Gastroesophageal sphincter (tissue), 2 donors: ENCODE measurements at regions not wholly inside any gene's neighbourhood (a gene's known extent, or its start where the extent isn't known, plus 50 kb on each side); places are given as distances from the start of the nearest gene placed in this dataset.

ENCODE experiments used
- EP300 ChIP-seq: sonication (generic); formaldehyde crosslinking; IDR thresholded peaks from one replicate; pipeline ENCODE4 v1.6.1; 2017; ENCODE audit warnings: antibody characterized with exemption, mild to moderate bottlenecking
- POLR2A ChIP-seq, 2 donors: fragments of 450-650 bp; IDR thresholded peaks; one replicate each; pipeline ENCODE4 v1.6.1; 2017; ENCODE audit warnings: antibody characterized with exemption in 2 of 2, mild to moderate bottlenecking in 2 of 2, moderate library complexity in 1 of 2

GRCh38 chr5:42905827-42906226 is 94.1 kb upstream of the SELENOP start:
- TF ChIP-seq EP300: no peak
- TF ChIP-seq POLR2A (IDR thresholded peaks at IDR 0.05): no peak
